PC-9 (cell line): ENCODE measurements at regions not wholly inside any gene's neighbourhood (a gene's known extent, or its start where the extent isn't known, plus 50 kb on each side); places are given as distances from the start of the nearest gene placed in this dataset.

Experiments
- BruUV-seq: library from RNA; stranded (reverse); fragments of 400-500 nt; replicated peaks from 2 replicates; lab custom pipeline; 2021; lab: Mats Ljungman, UMichigan
- CTCF ChIA-PET: fragments of 300-600 bp; sonication (Branson Sonifier 250); formaldehyde crosslinking; loops from one replicate; lab custom pipeline; 2022; ENCODE audit warnings: antibody characterized with exemption; lab: Charles Lee
- POLR2A ChIA-PET: fragments of 300-600 bp; sonication (Branson Sonifier 250); formaldehyde crosslinking; loops from one replicate; lab custom pipeline; 2022; ENCODE audit warnings: antibody characterized with exemption; ENCODE audit not compliant: unreplicated experiment; lab: Charles Lee
- DNase-seq, 2 experiments: peaks; one replicate each; pipeline versions ENCODE4 v3.0.0 to v3.0.0-alpha.2; 2015 to 2022; ENCODE audit warnings: mixed read lengths in 1 of 2
- H2AFZ ChIP-seq: fragments of 200-600 bp; sonication (generic); 2 replicates; pipeline ENCODE4 v1.8.1; 2017; ENCODE audit warnings: antibody characterized with exemption
- H3F3A ChIP-seq: fragments of 200-600 bp; sonication (generic); 2 replicates; pipeline ENCODE4 v1.8.1; 2017; ENCODE audit warnings: antibody characterized with exemption, mild to moderate bottlenecking, low read depth; ENCODE audit not compliant: insufficient read depth
- H3K27ac ChIP-seq: fragments of 200-600 bp; sonication (generic); 2 replicates; pipeline ENCODE4 v1.6.1; 2016; ENCODE audit warnings: mixed run types
- H3K27me3 ChIP-seq: fragments of 200-600 bp; sonication (generic); 2 replicates; pipeline ENCODE4 v1.6.1; 2016; ENCODE audit warnings: low read depth, mixed run types; ENCODE audit not compliant: insufficient read depth
- H3K36me3 ChIP-seq: fragments of 200-600 bp; sonication (generic); 2 replicates; pipeline ENCODE4 v1.6.1; 2016; ENCODE audit warnings: low read depth, mixed run types
- H3K4me1 ChIP-seq: fragments of 200-600 bp; sonication (generic); replicated peaks from 2 replicates; pipeline ENCODE4 v1.6.1; 2016; ENCODE audit warnings: mixed run types; ENCODE audit not compliant: insufficient read depth
- H3K4me2 ChIP-seq: fragments of 200-600 bp; sonication (generic); 2 replicates; pipeline ENCODE4 v1.6.1; 2017; ENCODE audit warnings: mixed run types
- H3K4me3 ChIP-seq: fragments of 200-600 bp; sonication (generic); 2 replicates; pipeline ENCODE4 v1.6.1; 2016; ENCODE audit warnings: mixed run types
- H3K79me2 ChIP-seq: fragments of 200-600 bp; sonication (generic); 2 replicates; pipeline ENCODE4 v1.6.1; 2017; ENCODE audit warnings: low read depth, mixed run types
- H3K9me2 ChIP-seq: fragments of 200-600 bp; sonication (generic); 2 replicates; pipeline ENCODE4 v1.8.1; 2017; ENCODE audit warnings: mild to moderate bottlenecking; ENCODE audit not compliant: insufficient read depth
- H3K9me3 ChIP-seq: fragments of 200-600 bp; sonication (generic); 2 replicates; pipeline ENCODE4 v1.8.1; 2016; ENCODE audit warnings: low read depth; ENCODE audit not compliant: insufficient read depth
- H4K20me1 ChIP-seq: fragments of 200-600 bp; sonication (generic); 2 replicates; pipeline ENCODE4 v1.8.1; 2017; ENCODE audit not compliant: insufficient read depth
- EZH2 ChIP-seq: fragments of 200-600 bp; sonication (generic); IDR thresholded peaks from 2 replicates; pipeline ENCODE4 v1.8.0; 2017; ENCODE audit warnings: antibody characterized with exemption, low read depth
- intact Hi-C: fragments of 100-400 bp; cut with micrococcal nuclease; formaldehyde crosslinking; loops from one replicate; pipeline ENCODE4 v1.10.0; 2022; ENCODE audit not compliant: unreplicated experiment
- TF ChIP-seq, protein P1 (sequence below): fragments of 200-600 bp; sonication (generic); conservative IDR thresholded peaks from 2 replicates; pipeline ENCODE4 v1.6.1; 2017; ENCODE audit warnings: mixed run types, antibody characterized with exemption, mild to moderate bottlenecking, moderate library complexity

- H3K9me2 ChIP-seq, result no peaks in the 10 kb centered on the region
Measured at GRCh38 chr6:6840831-6841291, 252.3 kb downstream of the LY86 start.

DNA sequence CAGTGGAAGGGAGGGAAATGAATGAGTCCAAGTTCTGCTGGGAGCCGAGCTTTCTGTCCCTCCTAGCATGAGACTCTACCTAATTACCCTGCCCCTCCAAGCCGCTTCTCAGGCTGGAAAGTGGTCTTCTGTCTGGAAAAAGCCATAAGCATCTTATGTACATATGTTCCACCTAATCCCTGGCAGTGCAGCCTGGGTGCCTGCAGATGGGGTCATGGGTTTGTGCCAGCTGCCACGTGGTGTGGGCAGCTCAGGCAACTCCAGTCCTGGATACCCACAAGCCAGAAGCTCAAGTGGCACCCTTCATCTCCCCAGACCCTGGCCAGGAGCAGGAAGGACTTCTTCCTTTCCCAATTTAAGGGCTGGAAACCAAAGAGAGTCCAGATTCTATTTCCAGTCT is 253.1 kb downstream of the LY86 start:
- H4K20me1 ChIP-seq, result no peaks in the 10 kb centered on the region
- H3K9me3 ChIP-seq, result no peaks in the 10 kb centered on the region
- CTCF ChIA-PET, result no interaction called here
- no peak overlapping the region for H2AFZ ChIP-seq
- H3K4me3 ChIP-seq, result no peak overlapping the region
- intact Hi-C loops, result no loop called here
- no peaks in the 10 kb centered on the region for H3K9me2 ChIP-seq
- H3K36me3 ChIP-seq, result no peaks in the 10 kb centered on the region
- H3K4me1 ChIP-seq, result peaks cover 18% of the 10 kb centered on the region
- no peak for TF ChIP-seq EZH2
- TF ChIP-seq, protein P1, sequence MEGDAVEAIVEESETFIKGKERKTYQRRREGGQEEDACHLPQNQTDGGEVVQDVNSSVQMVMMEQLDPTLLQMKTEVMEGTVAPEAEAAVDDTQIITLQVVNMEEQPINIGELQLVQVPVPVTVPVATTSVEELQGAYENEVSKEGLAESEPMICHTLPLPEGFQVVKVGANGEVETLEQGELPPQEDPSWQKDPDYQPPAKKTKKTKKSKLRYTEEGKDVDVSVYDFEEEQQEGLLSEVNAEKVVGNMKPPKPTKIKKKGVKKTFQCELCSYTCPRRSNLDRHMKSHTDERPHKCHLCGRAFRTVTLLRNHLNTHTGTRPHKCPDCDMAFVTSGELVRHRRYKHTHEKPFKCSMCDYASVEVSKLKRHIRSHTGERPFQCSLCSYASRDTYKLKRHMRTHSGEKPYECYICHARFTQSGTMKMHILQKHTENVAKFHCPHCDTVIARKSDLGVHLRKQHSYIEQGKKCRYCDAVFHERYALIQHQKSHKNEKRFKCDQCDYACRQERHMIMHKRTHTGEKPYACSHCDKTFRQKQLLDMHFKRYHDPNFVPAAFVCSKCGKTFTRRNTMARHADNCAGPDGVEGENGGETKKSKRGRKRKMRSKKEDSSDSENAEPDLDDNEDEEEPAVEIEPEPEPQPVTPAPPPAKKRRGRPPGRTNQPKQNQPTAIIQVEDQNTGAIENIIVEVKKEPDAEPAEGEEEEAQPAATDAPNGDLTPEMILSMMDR, result no peak
- H3K79me2 ChIP-seq, result no peaks in the 10 kb centered on the region
- no TSS peak for BruUV-seq
- POLR2A ChIA-PET, result no interaction called here
- DNase-seq, result no peak
- no peak overlapping the region for H3K4me2 ChIP-seq
- H3K27ac ChIP-seq, result no peak overlapping the region
- H3K27me3 ChIP-seq, result no peaks in the 10 kb centered on the region
- H3F3A ChIP-seq, result peaks cover 3% of the 10 kb centered on the region; the same call in 1 of the 2 replicates

More at GRCh38 chr6:6840831-6841291, 252.3 kb downstream of the LY86 start:
- intact Hi-C loops, result no loop called here
- ChIA-PET POLR2A (no interaction called here), CTCF (no interaction called here)
- no peak overlapping the region for H3K27ac ChIP-seq
- no peak overlapping the region for H3K4me3 ChIP-seq
- BruUV-seq, result no TSS peak
- H3K27me3 ChIP-seq, result no peaks in the 10 kb centered on the region
- H2AFZ ChIP-seq, result no peak overlapping the region
- H3K9me3 ChIP-seq, result no peaks in the 10 kb centered on the region
- H3K79me2 ChIP-seq, result no peaks in the 10 kb centered on the region
- H3F3A ChIP-seq, result peaks cover 3% of the 10 kb centered on the region; the same call in 1 of the 2 replicates
- no peaks in the 10 kb centered on the region for H4K20me1 ChIP-seq
- H3K4me1 ChIP-seq, result peaks cover 18% of the 10 kb centered on the region
- TF ChIP-seq EZH2, result no peak
- no peaks in the 10 kb centered on the region for H3K36me3 ChIP-seq
- no peak overlapping the region for H3K4me2 ChIP-seq
- no peak for DNase-seq

- H4K20me1 ChIP-seq, result no peaks in the 10 kb centered on the region
- intact Hi-C loops, result no loop called here
- no peaks in the 10 kb centered on the region for H3K27me3 ChIP-seq
- H3K4me2 ChIP-seq, result no peak overlapping the region; the same call in 1 of the 2 replicates
- H3K4me3 ChIP-seq, result no peak overlapping the region
- POLR2A ChIA-PET, result no interaction called here
- TF ChIP-seq, protein P1, result no peak
- TF ChIP-seq EZH2, result no peak
- no peaks in the 10 kb centered on the region for H3K36me3 ChIP-seq
- no peaks in the 10 kb centered on the region for H3K79me2 ChIP-seq
- H2AFZ ChIP-seq, result no peak overlapping the region
- H3F3A ChIP-seq, result peaks cover 3% of the 10 kb centered on the region; the same call in 1 of the 2 replicates
- no peak for DNase-seq
- H3K27ac ChIP-seq, result no peak overlapping the region
- no TSS peak for BruUV-seq
- H3K9me3 ChIP-seq, result no peaks in the 10 kb centered on the region
- CTCF ChIA-PET, result no interaction called here
- no peaks in the 10 kb centered on the region for H3K9me2 ChIP-seq
- peaks cover 18% of the 10 kb centered on the region for H3K4me1 ChIP-seq
Measured at GRCh38 chr6:6842291-6842690, 253.8 kb downstream of the LY86 start.
